ENCODE measurements at regions not wholly inside any gene's neighbourhood (a gene's known extent, or its start where the extent isn't known, plus 50 kb on each side); places are given as distances from the start of the nearest gene placed in this dataset.

GRCh38 chr14:53850714-53851296 is 105.8 kb downstream of the BMP4 start:
- TF ChIP-seq, protein P1, sequence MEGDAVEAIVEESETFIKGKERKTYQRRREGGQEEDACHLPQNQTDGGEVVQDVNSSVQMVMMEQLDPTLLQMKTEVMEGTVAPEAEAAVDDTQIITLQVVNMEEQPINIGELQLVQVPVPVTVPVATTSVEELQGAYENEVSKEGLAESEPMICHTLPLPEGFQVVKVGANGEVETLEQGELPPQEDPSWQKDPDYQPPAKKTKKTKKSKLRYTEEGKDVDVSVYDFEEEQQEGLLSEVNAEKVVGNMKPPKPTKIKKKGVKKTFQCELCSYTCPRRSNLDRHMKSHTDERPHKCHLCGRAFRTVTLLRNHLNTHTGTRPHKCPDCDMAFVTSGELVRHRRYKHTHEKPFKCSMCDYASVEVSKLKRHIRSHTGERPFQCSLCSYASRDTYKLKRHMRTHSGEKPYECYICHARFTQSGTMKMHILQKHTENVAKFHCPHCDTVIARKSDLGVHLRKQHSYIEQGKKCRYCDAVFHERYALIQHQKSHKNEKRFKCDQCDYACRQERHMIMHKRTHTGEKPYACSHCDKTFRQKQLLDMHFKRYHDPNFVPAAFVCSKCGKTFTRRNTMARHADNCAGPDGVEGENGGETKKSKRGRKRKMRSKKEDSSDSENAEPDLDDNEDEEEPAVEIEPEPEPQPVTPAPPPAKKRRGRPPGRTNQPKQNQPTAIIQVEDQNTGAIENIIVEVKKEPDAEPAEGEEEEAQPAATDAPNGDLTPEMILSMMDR (IDR thresholded peaks at IDR 0.05): no peak
- no peak for TF ChIP-seq POLR2A (IDR thresholded peaks at IDR 0.05)
- no peak for TF ChIP-seq EP300 (IDR thresholded peaks at IDR 0.05)

All from ovary (tissue), 3 donors.